A549 (cell line): ENCODE measurements at regions not wholly inside any gene's neighbourhood (a gene's known extent, or its start where the extent isn't known, plus 50 kb on each side); places are given as distances from the start of the nearest gene placed in this dataset.

Source experiments
- POLR2A ChIP-seq: IDR thresholded peaks from 2 replicates; pipeline ENCODE4 v1.6.1; 2012; ENCODE audit warnings: mild to moderate bottlenecking, low read length
- TF ChIP-seq, protein P1 (sequence below): fragments of >200 bp; sonication (Bioruptor Twin); formaldehyde crosslinking; IDR thresholded peaks from 3 replicates; pipeline ENCODE4 v1.5.1; 2016
- TF ChIP-seq, protein P2 (sequence below): IDR thresholded peaks from 2 replicates; pipeline ENCODE4 v1.6.1; 2012

DNA sequence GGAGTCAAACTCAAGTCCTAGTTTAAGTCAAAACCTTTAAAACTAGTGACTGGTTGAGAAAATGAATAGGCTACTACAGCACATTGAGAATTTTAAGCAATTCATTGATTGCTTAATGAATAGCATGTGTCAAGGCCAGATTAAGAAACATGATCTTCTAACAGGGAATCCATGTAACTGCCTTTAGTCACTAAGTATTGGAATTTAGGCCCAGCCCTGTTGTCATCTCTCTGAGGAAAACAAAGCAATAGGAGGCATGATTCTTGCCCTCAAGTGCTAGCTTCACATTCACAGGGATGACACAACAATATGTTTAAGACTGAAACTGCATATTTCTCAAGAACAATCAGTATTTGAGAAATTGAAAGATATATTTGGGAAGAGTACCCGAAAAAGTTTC, 70.0 kb upstream of the PTGS2 start:
- TF ChIP-seq, protein P1, sequence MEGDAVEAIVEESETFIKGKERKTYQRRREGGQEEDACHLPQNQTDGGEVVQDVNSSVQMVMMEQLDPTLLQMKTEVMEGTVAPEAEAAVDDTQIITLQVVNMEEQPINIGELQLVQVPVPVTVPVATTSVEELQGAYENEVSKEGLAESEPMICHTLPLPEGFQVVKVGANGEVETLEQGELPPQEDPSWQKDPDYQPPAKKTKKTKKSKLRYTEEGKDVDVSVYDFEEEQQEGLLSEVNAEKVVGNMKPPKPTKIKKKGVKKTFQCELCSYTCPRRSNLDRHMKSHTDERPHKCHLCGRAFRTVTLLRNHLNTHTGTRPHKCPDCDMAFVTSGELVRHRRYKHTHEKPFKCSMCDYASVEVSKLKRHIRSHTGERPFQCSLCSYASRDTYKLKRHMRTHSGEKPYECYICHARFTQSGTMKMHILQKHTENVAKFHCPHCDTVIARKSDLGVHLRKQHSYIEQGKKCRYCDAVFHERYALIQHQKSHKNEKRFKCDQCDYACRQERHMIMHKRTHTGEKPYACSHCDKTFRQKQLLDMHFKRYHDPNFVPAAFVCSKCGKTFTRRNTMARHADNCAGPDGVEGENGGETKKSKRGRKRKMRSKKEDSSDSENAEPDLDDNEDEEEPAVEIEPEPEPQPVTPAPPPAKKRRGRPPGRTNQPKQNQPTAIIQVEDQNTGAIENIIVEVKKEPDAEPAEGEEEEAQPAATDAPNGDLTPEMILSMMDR, result no peak
- TF ChIP-seq, protein P2, sequence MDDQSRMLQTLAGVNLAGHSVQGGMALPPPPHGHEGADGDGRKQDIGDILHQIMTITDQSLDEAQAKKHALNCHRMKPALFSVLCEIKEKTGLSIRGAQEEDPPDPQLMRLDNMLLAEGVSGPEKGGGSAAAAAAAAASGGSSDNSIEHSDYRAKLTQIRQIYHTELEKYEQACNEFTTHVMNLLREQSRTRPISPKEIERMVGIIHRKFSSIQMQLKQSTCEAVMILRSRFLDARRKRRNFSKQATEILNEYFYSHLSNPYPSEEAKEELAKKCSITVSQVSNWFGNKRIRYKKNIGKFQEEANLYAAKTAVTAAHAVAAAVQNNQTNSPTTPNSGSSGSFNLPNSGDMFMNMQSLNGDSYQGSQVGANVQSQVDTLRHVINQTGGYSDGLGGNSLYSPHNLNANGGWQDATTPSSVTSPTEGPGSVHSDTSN, result no peak
- TF ChIP-seq POLR2A, result no peak
